ENCODE measurements at regions not wholly inside any gene's neighbourhood (a gene's known extent, or its start where the extent isn't known, plus 50 kb on each side); places are given as distances from the start of the nearest gene placed in this dataset.

GRCh38 chr18:38557006-38557405, 991.4 kb upstream of the CELF4 start:
- intact Hi-C loops (cut with micrococcal nuclease; ENCODE audit: unreplicated experiment), result no loop called here
- TF ChIP-seq CTCF (conservative IDR thresholded peaks at IDR 0.05; ENCODE audit: low read length) (no peak), EZH2phosphoT487 (IDR thresholded peaks at IDR 0.05; ENCODE audit: borderline replicate concordance, low read depth, low read length) (no peak)
- no peak for DNase-seq (ENCODE audit: low spot score)
- Histone ChIP-seq H3K9me2 (ENCODE audit: insufficient read depth, low read length) (no peaks in the 10 kb centered on the region), H3K27ac (ENCODE audit: low read depth, low read length, poor library complexity, severe bottlenecking) (no peak overlapping the region), H2AFZ (ENCODE audit: low read length) (no peak overlapping the region), H3K4me1 (ENCODE audit: insufficient read depth, low read length, poor library complexity, severe bottlenecking) (no peaks in the 10 kb centered on the region), H3K9me3 (ENCODE audit: low read length) (no peaks in the 10 kb centered on the region), H4K20me1 (ENCODE audit: insufficient read depth, low read length) (no peaks in the 10 kb centered on the region), H3K79me2 (ENCODE audit: insufficient read depth, low read depth, low read length) (no peaks in the 10 kb centered on the region), H3K4me2 (ENCODE audit: low read length) (no peak overlapping the region), H3K4me3 (ENCODE audit: low read depth, low read length, poor library complexity, severe bottlenecking) (no peak overlapping the region), H3K36me3 (ENCODE audit: insufficient read depth, low read length) (no peaks in the 10 kb centered on the region)
- BruUV-seq (replicated peaks), result no TSS peak
- ChIA-PET CTCF (ENCODE audit: unreplicated experiment) (no interaction called here), POLR2A (no interaction called here)

- no peak for DNase-seq (ENCODE audit: low spot score)
- ChIA-PET CTCF (ENCODE audit: unreplicated experiment) (no interaction called here), POLR2A (no interaction called here)
- intact Hi-C loops (cut with micrococcal nuclease; ENCODE audit: unreplicated experiment), result no loop called here
- Histone ChIP-seq H3K79me2 (ENCODE audit: insufficient read depth, low read depth, low read length) (no peaks in the 10 kb centered on the region), H3K27ac (ENCODE audit: low read depth, low read length, poor library complexity, severe bottlenecking) (no peak overlapping the region), H2AFZ (ENCODE audit: low read length) (no peak overlapping the region), H4K20me1 (ENCODE audit: insufficient read depth, low read length) (no peaks in the 10 kb centered on the region), H3K36me3 (ENCODE audit: insufficient read depth, low read length) (no peaks in the 10 kb centered on the region), H3K4me2 (ENCODE audit: low read length) (no peak overlapping the region), H3K4me3 (ENCODE audit: low read depth, low read length, poor library complexity, severe bottlenecking) (no peak overlapping the region), H3K9me2 (ENCODE audit: insufficient read depth, low read length) (no peaks in the 10 kb centered on the region), H3K4me1 (ENCODE audit: insufficient read depth, low read length, poor library complexity, severe bottlenecking) (no peaks in the 10 kb centered on the region), H3K9me3 (ENCODE audit: low read length) (no peaks in the 10 kb centered on the region)
- no peak for TF ChIP-seq CTCF (conservative IDR thresholded peaks at IDR 0.05; ENCODE audit: low read length)
- TF ChIP-seq EZH2phosphoT487 (IDR thresholded peaks at IDR 0.05; ENCODE audit: borderline replicate concordance, low read depth, low read length), result no peak
- no TSS peak for BruUV-seq (replicated peaks)
These were observed 987.2 kb upstream of the CELF4 start for GRCh38 chr18:38552732-38553321.

DNA sequence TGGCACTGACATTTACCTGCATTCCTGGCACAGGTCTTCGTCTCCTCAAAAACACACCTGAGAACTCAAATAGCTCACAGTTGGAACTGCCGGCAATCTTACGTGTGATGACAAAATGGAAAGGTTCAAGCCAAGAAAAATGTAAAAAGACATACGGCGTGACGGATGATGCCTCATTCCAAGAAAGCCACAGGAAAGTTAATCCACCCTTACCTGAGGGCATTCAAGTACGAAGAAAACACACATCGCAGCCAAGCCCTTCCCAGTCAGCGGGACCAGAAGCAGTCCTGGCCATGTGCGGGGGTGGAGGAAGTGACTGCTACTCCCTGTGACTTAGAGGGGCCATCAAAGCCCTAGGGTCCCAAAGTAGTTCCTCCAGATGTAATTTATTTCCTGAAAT, 986.3 kb upstream of the CELF4 start:
- Histone ChIP-seq H3K9me3 (ENCODE audit: low read length) (no peaks in the 10 kb centered on the region), H4K20me1 (ENCODE audit: insufficient read depth, low read length) (no peaks in the 10 kb centered on the region), H3K27ac (ENCODE audit: low read depth, low read length, poor library complexity, severe bottlenecking) (no peak overlapping the region), H3K79me2 (ENCODE audit: insufficient read depth, low read depth, low read length) (no peaks in the 10 kb centered on the region), H3K36me3 (ENCODE audit: insufficient read depth, low read length) (no peaks in the 10 kb centered on the region), H3K9me2 (ENCODE audit: insufficient read depth, low read length) (no peaks in the 10 kb centered on the region), H3K4me1 (ENCODE audit: insufficient read depth, low read length, poor library complexity, severe bottlenecking) (no peaks in the 10 kb centered on the region), H3K4me3 (ENCODE audit: low read depth, low read length, poor library complexity, severe bottlenecking) (no peak overlapping the region), H3K4me2 (ENCODE audit: low read length) (no peak overlapping the region), H2AFZ (ENCODE audit: low read length) (no peak overlapping the region)
- intact Hi-C loops (cut with micrococcal nuclease; ENCODE audit: unreplicated experiment), result no loop called here
- CTCF ChIA-PET (ENCODE audit: unreplicated experiment), result no interaction called here
- POLR2A ChIA-PET, result no interaction called here
- BruUV-seq (replicated peaks), result no TSS peak
- no peak for DNase-seq (ENCODE audit: low spot score)
- no peak for TF ChIP-seq CTCF (conservative IDR thresholded peaks at IDR 0.05; ENCODE audit: low read length)
- no peak for TF ChIP-seq EZH2phosphoT487 (IDR thresholded peaks at IDR 0.05; ENCODE audit: borderline replicate concordance, low read depth, low read length)
